WTC11 (cell line): ENCODE measurements at regions not wholly inside any gene's neighbourhood (a gene's known extent, or its start where the extent isn't known, plus 50 kb on each side); places are given as distances from the start of the nearest gene placed in this dataset.
A peak's percentile ranks its signal among the peaks of the same experiment; 100 is the strongest.

ENCODE experiments used
- OVOL2 ChIP-seq: fragments of 250-450 bp; sonication (Bioruptor Pico); IDR thresholded peaks from 2 replicates; pipeline ENCODE4 v1.9.0; 2021; ENCODE audit warnings: mild to moderate bottlenecking, borderline replicate concordance
- RORB ChIP-seq: fragments of 250-450 bp; sonication (Bioruptor Pico); IDR thresholded peaks from 2 replicates; pipeline ENCODE4 v1.9.0; 2021; ENCODE audit warnings: mild to moderate bottlenecking
- TF ChIP-seq, protein P1 (sequence below): fragments of 250-450 bp; sonication (Bioruptor Pico); IDR thresholded peaks from 2 replicates; pipeline ENCODE4 v2.1.2; 2022; ENCODE audit warnings: mild to moderate bottlenecking, moderate library complexity
- TF ChIP-seq, protein P2 (sequence below): fragments of 250-450 bp; sonication (Bioruptor Pico); IDR thresholded peaks from 2 replicates; pipeline ENCODE4 v1.9.0; 2021; ENCODE audit warnings: mild to moderate bottlenecking
- TF ChIP-seq, protein P3 (sequence below): fragments of 200-600 bp; IDR thresholded peaks from 2 replicates; pipeline ENCODE4 v1.8.0; 2022; ENCODE audit warnings: antibody characterized with exemption
- TF ChIP-seq, protein P4 (sequence below): sonication (generic); formaldehyde crosslinking; IDR thresholded peaks from 2 replicates; pipeline ENCODE4 v1.8.0; 2022; ENCODE audit warnings: mild to moderate bottlenecking, missing genetic modification reagents
- TF ChIP-seq, protein P5 (sequence below): sonication (generic); formaldehyde crosslinking; IDR thresholded peaks from 2 replicates; pipeline ENCODE4 v1.8.0; 2022; ENCODE audit warnings: mild to moderate bottlenecking, missing genetic modification reagents
- TF ChIP-seq, protein P6 (sequence below): sonication (generic); formaldehyde crosslinking; IDR thresholded peaks from 2 replicates; pipeline ENCODE4 v1.8.1; 2023; ENCODE audit warnings: mild to moderate bottlenecking, missing genetic modification reagents, moderate library complexity
- TF ChIP-seq, protein P7 (sequence below): sonication (generic); formaldehyde crosslinking; IDR thresholded peaks from 2 replicates; pipeline ENCODE4 v1.8.0; 2022; ENCODE audit warnings: mild to moderate bottlenecking, missing genetic modification reagents
- TF ChIP-seq, protein P8 (sequence below): sonication (generic); formaldehyde crosslinking; IDR thresholded peaks from 2 replicates; pipeline ENCODE4 v1.8.1; 2023; ENCODE audit warnings: mild to moderate bottlenecking, missing genetic modification reagents

DNA sequence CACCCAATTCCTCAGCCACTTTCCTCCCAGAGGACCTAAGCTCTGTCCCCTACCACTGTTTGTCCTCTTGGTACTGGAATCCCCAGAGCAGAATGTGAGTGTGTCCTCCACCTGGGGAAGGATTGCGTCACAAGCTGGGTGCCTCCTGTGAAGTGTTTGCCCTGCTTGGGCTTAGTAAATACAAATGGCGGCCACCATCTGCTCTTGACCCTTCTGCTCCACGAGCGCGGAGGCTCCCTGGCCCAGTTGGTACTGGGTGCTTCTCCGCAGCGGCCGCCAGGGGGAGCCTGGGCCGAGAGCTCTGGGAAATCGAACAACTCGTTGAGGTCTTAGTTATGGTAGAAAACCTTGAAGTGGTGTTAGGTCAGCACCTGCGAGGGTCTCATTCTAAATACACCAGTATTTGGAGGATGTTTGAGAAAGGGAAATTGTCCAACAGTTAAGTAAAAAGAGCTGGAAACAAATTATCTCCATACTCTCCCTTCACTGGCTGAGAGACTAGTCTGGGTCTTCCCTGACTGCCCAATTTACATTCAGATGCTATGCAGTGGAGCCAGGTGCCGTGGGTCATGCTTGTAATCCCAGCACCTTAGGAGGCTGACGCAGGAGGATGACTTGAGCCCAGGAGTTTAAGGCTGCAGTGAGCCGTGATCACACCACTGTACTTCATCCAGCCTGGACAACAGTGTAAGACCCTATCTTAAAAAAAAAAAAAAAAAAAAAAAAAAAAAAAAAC, 74.6 kb upstream of the TEAD1 start:
- TF ChIP-seq, protein P1, sequence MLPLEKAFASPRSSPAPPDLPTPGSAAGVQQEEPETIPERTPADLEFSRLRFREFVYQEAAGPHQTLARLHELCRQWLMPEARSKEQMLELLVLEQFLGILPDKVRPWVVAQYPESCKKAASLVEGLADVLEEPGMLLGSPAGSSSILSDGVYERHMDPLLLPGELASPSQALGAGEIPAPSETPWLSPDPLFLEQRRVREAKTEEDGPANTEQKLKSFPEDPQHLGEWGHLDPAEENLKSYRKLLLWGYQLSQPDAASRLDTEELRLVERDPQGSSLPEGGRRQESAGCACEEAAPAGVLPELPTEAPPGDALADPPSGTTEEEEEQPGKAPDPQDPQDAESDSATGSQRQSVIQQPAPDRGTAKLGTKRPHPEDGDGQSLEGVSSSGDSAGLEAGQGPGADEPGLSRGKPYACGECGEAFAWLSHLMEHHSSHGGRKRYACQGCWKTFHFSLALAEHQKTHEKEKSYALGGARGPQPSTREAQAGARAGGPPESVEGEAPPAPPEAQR (CRISPR knock-in tag): peak; percentile 85
- TF ChIP-seq, protein P2, sequence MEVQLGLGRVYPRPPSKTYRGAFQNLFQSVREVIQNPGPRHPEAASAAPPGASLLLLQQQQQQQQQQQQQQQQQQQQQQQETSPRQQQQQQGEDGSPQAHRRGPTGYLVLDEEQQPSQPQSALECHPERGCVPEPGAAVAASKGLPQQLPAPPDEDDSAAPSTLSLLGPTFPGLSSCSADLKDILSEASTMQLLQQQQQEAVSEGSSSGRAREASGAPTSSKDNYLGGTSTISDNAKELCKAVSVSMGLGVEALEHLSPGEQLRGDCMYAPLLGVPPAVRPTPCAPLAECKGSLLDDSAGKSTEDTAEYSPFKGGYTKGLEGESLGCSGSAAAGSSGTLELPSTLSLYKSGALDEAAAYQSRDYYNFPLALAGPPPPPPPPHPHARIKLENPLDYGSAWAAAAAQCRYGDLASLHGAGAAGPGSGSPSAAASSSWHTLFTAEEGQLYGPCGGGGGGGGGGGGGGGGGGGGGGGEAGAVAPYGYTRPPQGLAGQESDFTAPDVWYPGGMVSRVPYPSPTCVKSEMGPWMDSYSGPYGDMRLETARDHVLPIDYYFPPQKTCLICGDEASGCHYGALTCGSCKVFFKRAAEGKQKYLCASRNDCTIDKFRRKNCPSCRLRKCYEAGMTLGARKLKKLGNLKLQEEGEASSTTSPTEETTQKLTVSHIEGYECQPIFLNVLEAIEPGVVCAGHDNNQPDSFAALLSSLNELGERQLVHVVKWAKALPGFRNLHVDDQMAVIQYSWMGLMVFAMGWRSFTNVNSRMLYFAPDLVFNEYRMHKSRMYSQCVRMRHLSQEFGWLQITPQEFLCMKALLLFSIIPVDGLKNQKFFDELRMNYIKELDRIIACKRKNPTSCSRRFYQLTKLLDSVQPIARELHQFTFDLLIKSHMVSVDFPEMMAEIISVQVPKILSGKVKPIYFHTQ (CRISPR knock-in tag): peak; percentile 74; the same call in 1 of the 2 replicates
- TF ChIP-seq OVOL2 (CRISPR knock-in tag) (no peak), RORB (CRISPR knock-in tag) (no peak)
- TF ChIP-seq, protein P3, sequence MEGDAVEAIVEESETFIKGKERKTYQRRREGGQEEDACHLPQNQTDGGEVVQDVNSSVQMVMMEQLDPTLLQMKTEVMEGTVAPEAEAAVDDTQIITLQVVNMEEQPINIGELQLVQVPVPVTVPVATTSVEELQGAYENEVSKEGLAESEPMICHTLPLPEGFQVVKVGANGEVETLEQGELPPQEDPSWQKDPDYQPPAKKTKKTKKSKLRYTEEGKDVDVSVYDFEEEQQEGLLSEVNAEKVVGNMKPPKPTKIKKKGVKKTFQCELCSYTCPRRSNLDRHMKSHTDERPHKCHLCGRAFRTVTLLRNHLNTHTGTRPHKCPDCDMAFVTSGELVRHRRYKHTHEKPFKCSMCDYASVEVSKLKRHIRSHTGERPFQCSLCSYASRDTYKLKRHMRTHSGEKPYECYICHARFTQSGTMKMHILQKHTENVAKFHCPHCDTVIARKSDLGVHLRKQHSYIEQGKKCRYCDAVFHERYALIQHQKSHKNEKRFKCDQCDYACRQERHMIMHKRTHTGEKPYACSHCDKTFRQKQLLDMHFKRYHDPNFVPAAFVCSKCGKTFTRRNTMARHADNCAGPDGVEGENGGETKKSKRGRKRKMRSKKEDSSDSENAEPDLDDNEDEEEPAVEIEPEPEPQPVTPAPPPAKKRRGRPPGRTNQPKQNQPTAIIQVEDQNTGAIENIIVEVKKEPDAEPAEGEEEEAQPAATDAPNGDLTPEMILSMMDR: peak; percentile 90
- TF ChIP-seq, protein P4, sequence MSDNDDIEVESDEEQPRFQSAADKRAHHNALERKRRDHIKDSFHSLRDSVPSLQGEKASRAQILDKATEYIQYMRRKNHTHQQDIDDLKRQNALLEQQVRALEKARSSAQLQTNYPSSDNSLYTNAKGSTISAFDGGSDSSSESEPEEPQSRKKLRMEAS (CRISPR knock-in tag): no peak
- TF ChIP-seq, protein P5, sequence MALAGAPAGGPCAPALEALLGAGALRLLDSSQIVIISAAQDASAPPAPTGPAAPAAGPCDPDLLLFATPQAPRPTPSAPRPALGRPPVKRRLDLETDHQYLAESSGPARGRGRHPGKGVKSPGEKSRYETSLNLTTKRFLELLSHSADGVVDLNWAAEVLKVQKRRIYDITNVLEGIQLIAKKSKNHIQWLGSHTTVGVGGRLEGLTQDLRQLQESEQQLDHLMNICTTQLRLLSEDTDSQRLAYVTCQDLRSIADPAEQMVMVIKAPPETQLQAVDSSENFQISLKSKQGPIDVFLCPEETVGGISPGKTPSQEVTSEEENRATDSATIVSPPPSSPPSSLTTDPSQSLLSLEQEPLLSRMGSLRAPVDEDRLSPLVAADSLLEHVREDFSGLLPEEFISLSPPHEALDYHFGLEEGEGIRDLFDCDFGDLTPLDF (CRISPR knock-in tag): no peak
- TF ChIP-seq, protein P6, sequence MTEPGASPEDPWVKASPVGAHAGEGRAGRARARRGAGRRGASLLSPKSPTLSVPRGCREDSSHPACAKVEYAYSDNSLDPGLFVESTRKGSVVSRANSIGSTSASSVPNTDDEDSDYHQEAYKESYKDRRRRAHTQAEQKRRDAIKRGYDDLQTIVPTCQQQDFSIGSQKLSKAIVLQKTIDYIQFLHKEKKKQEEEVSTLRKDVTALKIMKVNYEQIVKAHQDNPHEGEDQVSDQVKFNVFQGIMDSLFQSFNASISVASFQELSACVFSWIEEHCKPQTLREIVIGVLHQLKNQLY (CRISPR knock-in tag): no peak
- TF ChIP-seq, protein P7, sequence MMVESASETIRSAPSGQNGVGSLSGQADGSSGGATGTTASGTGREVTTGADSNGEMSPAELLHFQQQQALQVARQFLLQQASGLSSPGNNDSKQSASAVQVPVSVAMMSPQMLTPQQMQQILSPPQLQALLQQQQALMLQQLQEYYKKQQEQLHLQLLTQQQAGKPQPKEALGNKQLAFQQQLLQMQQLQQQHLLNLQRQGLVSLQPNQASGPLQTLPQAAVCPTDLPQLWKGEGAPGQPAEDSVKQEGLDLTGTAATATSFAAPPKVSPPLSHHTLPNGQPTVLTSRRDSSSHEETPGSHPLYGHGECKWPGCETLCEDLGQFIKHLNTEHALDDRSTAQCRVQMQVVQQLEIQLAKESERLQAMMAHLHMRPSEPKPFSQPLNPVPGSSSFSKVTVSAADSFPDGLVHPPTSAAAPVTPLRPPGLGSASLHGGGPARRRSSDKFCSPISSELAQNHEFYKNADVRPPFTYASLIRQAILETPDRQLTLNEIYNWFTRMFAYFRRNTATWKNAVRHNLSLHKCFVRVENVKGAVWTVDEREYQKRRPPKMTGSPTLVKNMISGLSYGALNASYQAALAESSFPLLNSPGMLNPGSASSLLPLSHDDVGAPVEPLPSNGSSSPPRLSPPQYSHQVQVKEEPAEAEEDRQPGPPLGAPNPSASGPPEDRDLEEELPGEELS: no peak
- TF ChIP-seq, protein P8, sequence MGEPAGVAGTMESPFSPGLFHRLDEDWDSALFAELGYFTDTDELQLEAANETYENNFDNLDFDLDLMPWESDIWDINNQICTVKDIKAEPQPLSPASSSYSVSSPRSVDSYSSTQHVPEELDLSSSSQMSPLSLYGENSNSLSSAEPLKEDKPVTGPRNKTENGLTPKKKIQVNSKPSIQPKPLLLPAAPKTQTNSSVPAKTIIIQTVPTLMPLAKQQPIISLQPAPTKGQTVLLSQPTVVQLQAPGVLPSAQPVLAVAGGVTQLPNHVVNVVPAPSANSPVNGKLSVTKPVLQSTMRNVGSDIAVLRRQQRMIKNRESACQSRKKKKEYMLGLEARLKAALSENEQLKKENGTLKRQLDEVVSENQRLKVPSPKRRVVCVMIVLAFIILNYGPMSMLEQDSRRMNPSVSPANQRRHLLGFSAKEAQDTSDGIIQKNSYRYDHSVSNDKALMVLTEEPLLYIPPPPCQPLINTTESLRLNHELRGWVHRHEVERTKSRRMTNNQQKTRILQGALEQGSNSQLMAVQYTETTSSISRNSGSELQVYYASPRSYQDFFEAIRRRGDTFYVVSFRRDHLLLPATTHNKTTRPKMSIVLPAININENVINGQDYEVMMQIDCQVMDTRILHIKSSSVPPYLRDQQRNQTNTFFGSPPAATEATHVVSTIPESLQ (CRISPR knock-in tag): no peak
